PC-3 (cell line): ENCODE measurements at regions not wholly inside any gene's neighbourhood (a gene's known extent, or its start where the extent isn't known, plus 50 kb on each side); places are given as distances from the start of the nearest gene placed in this dataset.

Experiments
- ATAC-seq: fragments of 200-7000 bp; cut with Tn5 transposase; 2 replicates; pipeline ENCODE4 v1.9.1; 2020; ENCODE audit warnings: mild to moderate bottlenecking, moderate library complexity
- BruUV-seq: library from RNA; stranded (reverse); fragments of 400-500 nt; replicated peaks from 2 replicates; lab custom pipeline; 2021; lab: Mats Ljungman, UMichigan
- CTCF ChIA-PET: fragments of 300-600 bp; sonication (Branson Sonifier 250); formaldehyde crosslinking; loops from one replicate; lab custom pipeline; 2022; ENCODE audit warnings: antibody characterized with exemption; lab: Charles Lee
- POLR2A ChIA-PET: fragments of 300-600 bp; sonication (Branson Sonifier 250); formaldehyde crosslinking; loops from one replicate; lab custom pipeline; 2022; ENCODE audit warnings: antibody characterized with exemption; ENCODE audit not compliant: unreplicated experiment; lab: Charles Lee
- DNase-seq: peaks from one replicate; pipeline ENCODE4 v3.0.0-alpha.2; 2015
- H2AFZ ChIP-seq: fragments of 300-600 bp; sonication (generic); 2 replicates; pipeline ENCODE4 v1.6.0; 2016; ENCODE audit warnings: antibody characterized with exemption, low read length
- H3F3A ChIP-seq: fragments of 300-600 bp; sonication (generic); one replicate; pipeline ENCODE4 v1.6.0; 2017; ENCODE audit warnings: antibody characterized with exemption, low read length, control low read depth, mild to moderate bottlenecking; ENCODE audit not compliant: unreplicated experiment
- H3K27ac ChIP-seq: fragments of 300-600 bp; sonication (generic); 2 replicates; pipeline ENCODE4 v1.5.1; 2016; ENCODE audit warnings: mild to moderate bottlenecking, low read length
- H3K27me3 ChIP-seq: fragments of 300-600 bp; sonication (generic); 2 replicates; pipeline ENCODE4 v1.6.1; 2016; ENCODE audit warnings: low read length, mixed read lengths
- H3K36me3 ChIP-seq: fragments of 300-600 bp; sonication (generic); 2 replicates; pipeline ENCODE4 v1.6.1; 2016; ENCODE audit warnings: low read depth, mixed run types, low read length, mixed read lengths
- H3K4me1 ChIP-seq: fragments of 300-600 bp; sonication (generic); 2 replicates; pipeline ENCODE4 v1.5.1; 2016; ENCODE audit warnings: low read length; ENCODE audit not compliant: insufficient read depth
- H3K4me2 ChIP-seq: fragments of 300-600 bp; sonication (generic); 2 replicates; pipeline ENCODE4 v1.6.0; 2016; ENCODE audit warnings: low read length
- H3K4me3 ChIP-seq: fragments of 300-600 bp; sonication (generic); 2 replicates; pipeline ENCODE4 v1.5.1; 2016; ENCODE audit warnings: mild to moderate bottlenecking, low read length, mixed read lengths
- H3K79me2 ChIP-seq: fragments of 300-600 bp; sonication (generic); 2 replicates; pipeline ENCODE4 v1.6.1; 2017; ENCODE audit warnings: low read length, mixed read lengths
- H3K9ac ChIP-seq: fragments of 300-600 bp; sonication (generic); 2 replicates; pipeline ENCODE4 v1.6.0; 2016; ENCODE audit warnings: mild to moderate bottlenecking, low read length
- H3K9me2 ChIP-seq: fragments of 300-600 bp; sonication (generic); replicated peaks from 2 replicates; pipeline ENCODE4 v1.6.1; 2016; ENCODE audit warnings: mixed run types, low read length, mixed read lengths
- H3K9me3 ChIP-seq: fragments of 300-600 bp; sonication (generic); 2 replicates; pipeline ENCODE4 v1.6.1; 2016; ENCODE audit warnings: low read length, mixed read lengths
- H4K20me1 ChIP-seq: fragments of 300-600 bp; sonication (generic); 2 replicates; pipeline ENCODE4 v1.6.1; 2016; ENCODE audit warnings: low read length, mixed read lengths
- CTCF ChIP-seq: fragments of 300-600 bp; sonication (generic); conservative IDR thresholded peaks from 2 replicates; pipeline ENCODE4 v1.5.1; 2017; ENCODE audit warnings: antibody characterized with exemption, low read depth, mild to moderate bottlenecking, low read length
- EZH2 ChIP-seq: fragments of 300-600 bp; sonication (generic); IDR thresholded peaks from one replicate; pipeline ENCODE4 v1.6.1; 2017; ENCODE audit warnings: antibody characterized with exemption, mild to moderate bottlenecking, low read length; ENCODE audit not compliant: unreplicated experiment
- EZH2phosphoT487 ChIP-seq: fragments of 300-600 bp; sonication (generic); IDR thresholded peaks from 2 replicates; pipeline ENCODE4 v1.6.1; 2018; ENCODE audit warnings: mild to moderate bottlenecking, antibody characterized with exemption, low read length, borderline replicate concordance
- intact Hi-C: fragments of 100-400 bp; cut with micrococcal nuclease; formaldehyde crosslinking; loops from 2 replicates; pipeline ENCODE4 v1.9.0; 2023

GRCh38 chr12:19783547-19784444 is 344.5 kb downstream of the AEBP2 start:
- no peaks in the 10 kb centered on the region for H4K20me1 ChIP-seq
- ATAC-seq (no peak), DNase-seq (no peak)
- no peak overlapping the region for H3K4me3 ChIP-seq
- H3K9ac ChIP-seq: no peak overlapping the region
- ChIA-PET POLR2A (no interaction called here), CTCF (no interaction called here)
- H3K36me3 ChIP-seq: no peaks in the 10 kb centered on the region
- H3K4me1 ChIP-seq: no peaks in the 10 kb centered on the region
- H3K79me2 ChIP-seq: no peaks in the 10 kb centered on the region
- no peak overlapping the region for H3K27ac ChIP-seq
- TF ChIP-seq CTCF: no peak
- no peak for TF ChIP-seq EZH2phosphoT487
- no peak for TF ChIP-seq EZH2
- no peaks in the 10 kb centered on the region for H3F3A ChIP-seq
- H3K9me3 ChIP-seq: no peaks in the 10 kb centered on the region
- no TSS peak for BruUV-seq
- intact Hi-C loops: no loop called here
- H3K27me3 ChIP-seq: no peaks in the 10 kb centered on the region
- no peaks in the 10 kb centered on the region for H3K9me2 ChIP-seq
- H3K4me2 ChIP-seq: no peak overlapping the region
- H2AFZ ChIP-seq: no peak overlapping the region

GRCh38 chr12:19792028-19792427 is 352.7 kb downstream of the AEBP2 start:
- H3K36me3 ChIP-seq: no peaks in the 10 kb centered on the region
- CTCF ChIA-PET: no interaction called here

More at GRCh38 chr12:19792028-19792427, 352.7 kb downstream of the AEBP2 start:
- Histone ChIP-seq H3K9me2 (no peaks in the 10 kb centered on the region), H3K27me3 (no peaks in the 10 kb centered on the region), H3K9ac (no peak overlapping the region), H4K20me1 (no peaks in the 10 kb centered on the region), H3K4me2 (no peak overlapping the region), H3F3A (no peaks in the 10 kb centered on the region), H3K27ac (no peak overlapping the region), H3K9me3 (no peaks in the 10 kb centered on the region), H3K79me2 (no peaks in the 10 kb centered on the region), H3K4me1 (no peaks in the 10 kb centered on the region), H2AFZ (no peak overlapping the region), H3K4me3 (no peak overlapping the region)
- ATAC-seq: no peak
- POLR2A ChIA-PET: no interaction called here
- TF ChIP-seq CTCF (no peak), EZH2phosphoT487 (no peak), EZH2 (no peak)
- intact Hi-C loops: no loop called here
- DNase-seq: no peak
- no TSS peak for BruUV-seq
